HG03457 (cell line): ENCODE measurements at regions not wholly inside any gene's neighbourhood (a gene's known extent, or its start where the extent isn't known, plus 50 kb on each side); places are given as distances from the start of the nearest gene placed in this dataset.

Experiments used
- ATAC-seq: cut with Tn5 transposase; IDR thresholded peaks from one replicate; pipeline ENCODE4 v1.9.1; 2021; ENCODE audit warnings: moderate number of reproducible peaks; ENCODE audit not compliant: unreplicated experiment

GRCh38 chr12:97173688-97174410 is 266.8 kb downstream of the NEDD1 start:
- ATAC-seq = no peak

- no peak for ATAC-seq
These were observed 270.4 kb downstream of the NEDD1 start for GRCh38 chr12:97177481-97177880.

DNA sequence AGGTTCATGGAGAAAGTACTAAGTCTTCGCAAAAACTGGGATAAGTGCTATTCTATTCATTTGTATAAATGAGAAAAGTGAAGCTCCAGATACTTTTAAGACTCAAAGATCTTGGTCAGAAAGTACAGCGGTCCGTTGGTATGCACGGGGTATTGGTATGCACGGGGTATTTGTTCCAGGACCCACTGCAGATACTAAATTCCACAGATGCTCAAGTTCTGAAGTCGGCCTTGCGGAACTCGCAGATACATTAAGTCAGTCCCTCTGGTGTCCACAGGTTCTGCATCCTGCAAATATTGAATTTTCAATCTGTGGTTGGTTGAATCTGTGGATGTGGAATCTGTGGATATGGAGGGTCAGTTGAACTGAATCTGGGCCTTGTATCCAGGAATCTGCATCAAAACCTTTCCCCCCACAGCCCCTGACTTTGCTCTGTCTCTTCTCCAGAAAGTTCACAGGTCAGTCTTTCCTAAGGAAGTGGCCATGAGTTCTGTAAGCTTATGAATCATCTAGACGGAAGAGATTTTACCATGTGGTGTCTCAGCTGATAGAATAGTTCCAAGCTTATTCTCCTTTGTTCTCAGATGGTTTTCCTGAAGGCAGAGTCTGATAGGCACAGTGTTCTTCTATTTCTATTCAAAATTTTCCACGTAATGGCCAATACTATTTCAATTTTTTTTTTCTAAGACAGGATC is 274.7 kb downstream of the NEDD1 start:
- ATAC-seq = no peak

- no peak for ATAC-seq
These were observed 275.7 kb downstream of the NEDD1 start for GRCh38 chr12:97182769-97183168.

- ATAC-seq = no peak
These were observed 277.2 kb downstream of the NEDD1 start for GRCh38 chr12:97184127-97184773.

DNA sequence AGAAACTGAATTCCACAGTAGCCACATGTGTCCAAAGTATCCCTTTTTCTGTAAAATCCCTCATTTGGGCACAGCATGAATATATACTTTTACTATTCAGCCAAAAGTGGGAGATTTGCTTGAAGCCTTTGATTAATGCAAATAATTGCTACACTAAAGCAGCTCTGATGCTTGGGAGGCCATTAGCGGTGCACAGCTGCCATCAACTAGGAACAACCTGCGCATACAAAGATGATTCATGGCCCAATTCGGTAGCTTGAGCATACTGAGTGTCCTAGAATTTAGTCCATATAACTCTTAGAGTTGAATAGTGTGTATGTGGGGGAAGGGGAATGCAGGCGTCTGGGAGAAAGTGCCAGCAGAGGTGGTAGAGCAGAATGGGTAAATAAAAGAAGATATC is 277.0 kb upstream of the RMST start:
- ATAC-seq = no peak

DNA sequence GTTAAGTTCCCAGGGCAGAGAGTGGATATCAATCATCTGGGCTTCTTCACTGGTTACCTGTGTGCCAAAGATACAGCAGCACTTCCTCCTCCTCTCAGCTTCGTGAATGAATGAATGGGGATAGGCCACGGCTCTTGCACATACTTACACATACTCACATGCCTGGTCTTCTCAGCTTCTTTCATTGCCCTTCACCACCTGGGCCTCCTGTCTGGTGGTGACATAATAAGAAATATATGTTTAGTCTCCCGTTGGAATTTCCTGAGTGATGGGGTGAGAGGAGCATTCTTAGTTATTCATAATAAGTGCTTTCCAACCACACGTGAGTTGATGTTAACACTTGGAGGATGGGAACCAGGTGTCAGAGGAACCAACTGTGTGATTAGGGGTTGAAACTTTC is 268.1 kb upstream of the RMST start:
- no peak for ATAC-seq

DNA sequence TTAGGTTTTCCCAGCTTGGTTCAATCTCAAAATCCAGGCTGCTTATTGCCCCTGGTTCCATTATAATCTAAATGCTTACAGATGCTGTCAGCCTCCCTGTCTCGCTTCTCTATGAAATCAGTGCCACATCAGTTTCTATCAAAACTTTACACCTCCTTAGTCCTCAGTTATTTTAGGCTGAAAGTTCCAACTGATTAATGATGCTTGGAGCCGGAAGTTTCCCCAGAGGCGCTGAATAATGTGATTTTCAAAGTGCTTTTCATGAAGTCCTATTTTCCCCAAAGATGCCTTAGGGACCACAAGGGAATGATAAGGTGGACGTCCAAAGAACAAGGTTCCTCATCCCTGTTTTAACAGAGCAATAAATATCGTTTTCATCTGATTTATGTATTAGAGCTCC is 262.4 kb upstream of the RMST start:
- no peak for ATAC-seq

DNA sequence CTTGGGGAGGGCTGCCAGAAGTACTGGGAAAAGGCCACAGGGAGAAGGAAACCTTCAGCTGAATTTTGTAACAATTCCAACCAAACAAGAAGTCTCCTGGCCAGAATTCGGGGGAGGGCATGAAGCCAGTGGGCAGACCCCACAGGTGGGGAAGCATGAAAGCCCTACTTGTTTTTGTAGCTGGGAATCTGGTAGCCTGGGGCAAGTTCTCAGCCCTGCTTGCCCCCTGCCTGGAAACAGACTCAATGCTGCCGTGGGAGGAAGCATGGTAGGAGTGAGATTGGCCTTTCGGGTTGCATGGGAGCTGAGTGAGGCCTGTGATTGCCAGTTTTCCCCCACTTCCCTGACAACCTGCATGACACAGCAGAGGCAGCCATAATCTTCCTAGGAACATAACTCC is 259.2 kb upstream of the RMST start:
- no peak for ATAC-seq

DNA sequence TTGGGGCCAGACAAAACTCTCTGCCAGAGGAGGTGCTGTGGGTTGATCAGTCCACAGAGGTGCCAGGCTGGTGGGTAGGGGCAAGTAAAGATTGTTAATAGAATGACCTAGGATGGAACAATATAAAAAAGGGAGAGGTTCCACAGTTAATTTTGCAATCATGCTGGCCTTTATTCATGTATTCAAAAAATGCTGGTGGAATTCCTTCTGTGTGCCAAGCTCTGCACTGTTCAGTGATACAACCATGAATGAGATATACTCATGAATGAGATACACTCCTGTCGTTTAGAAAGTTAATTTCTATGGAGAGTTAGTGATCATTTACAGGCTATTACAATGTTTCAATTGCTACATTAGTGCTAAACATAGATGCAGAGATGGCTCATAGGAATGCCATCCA is 252.6 kb upstream of the RMST start:
- no peak for ATAC-seq

DNA sequence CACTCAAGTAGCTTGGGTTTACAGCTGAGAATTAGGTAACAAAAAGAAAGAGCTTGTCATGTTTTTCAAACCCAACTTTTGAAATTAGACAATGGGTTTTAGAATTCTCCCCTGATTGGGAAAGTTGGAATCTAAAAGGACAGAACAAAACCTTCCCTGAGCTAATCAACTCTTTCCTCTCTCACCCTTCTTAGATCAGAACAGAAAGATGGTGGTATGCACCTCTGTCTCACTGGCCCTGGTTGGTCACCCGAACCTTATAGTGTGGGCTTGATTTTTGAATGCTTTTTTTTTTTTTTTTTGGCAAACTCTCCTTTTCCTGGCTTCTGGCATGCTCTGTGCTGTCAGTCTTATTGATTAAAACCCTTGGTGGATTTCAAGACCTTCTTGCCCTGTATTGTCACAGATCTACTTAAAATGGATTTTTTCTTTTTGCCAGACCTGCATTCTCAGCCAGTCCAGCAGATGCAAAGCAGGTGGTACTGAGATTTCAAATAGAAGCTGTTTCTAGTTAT is 251.1 kb upstream of the RMST start:
- ATAC-seq = no peak

DNA sequence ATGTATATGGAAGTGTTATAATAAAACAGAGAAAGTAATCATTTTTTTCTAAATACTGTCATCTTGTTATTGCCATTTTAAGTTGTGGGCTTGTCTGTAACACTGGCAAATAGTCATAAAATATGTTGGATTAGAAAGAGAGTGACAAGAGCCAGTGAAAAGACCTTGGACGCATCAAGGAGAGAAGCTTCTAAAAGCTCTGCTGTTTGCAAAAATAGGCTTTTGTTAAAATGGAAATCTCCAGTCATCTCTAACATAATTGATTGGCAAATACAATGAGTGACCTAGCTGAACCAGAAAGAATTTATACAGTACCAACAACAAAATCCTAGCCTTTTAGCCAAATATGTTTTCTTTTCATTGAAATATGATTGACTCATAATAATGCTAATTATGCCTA is 245.8 kb upstream of the RMST start:
- ATAC-seq = no peak

GRCh38 chr12:97222391-97222790 is 240.2 kb upstream of the RMST start:
- ATAC-seq = no peak

- no peak for ATAC-seq
These were observed 239.2 kb upstream of the RMST start for GRCh38 chr12:97223419-97223818.

DNA sequence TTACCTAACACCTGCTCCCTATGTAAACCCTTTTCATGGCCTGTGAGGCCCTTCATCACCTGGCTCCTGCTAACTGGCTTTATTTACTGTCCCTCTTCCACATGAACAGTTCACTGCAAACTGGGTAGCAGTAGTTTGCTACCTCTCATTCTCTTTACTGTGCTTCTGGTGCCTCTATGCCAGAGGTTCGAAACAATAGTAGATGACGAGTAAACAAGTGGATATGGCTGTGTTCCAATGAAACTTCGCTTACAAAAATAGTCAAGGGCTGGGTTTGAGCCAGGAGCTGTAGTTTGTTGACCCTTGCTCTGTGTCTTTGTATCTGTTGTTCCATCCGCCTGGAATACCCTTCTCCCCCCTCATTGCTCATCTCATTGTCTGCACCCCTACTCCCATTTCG is 233.6 kb upstream of the RMST start:
- no peak for ATAC-seq

GRCh38 chr12:97235102-97235501 is 227.5 kb upstream of the RMST start:
- ATAC-seq = no peak

DNA sequence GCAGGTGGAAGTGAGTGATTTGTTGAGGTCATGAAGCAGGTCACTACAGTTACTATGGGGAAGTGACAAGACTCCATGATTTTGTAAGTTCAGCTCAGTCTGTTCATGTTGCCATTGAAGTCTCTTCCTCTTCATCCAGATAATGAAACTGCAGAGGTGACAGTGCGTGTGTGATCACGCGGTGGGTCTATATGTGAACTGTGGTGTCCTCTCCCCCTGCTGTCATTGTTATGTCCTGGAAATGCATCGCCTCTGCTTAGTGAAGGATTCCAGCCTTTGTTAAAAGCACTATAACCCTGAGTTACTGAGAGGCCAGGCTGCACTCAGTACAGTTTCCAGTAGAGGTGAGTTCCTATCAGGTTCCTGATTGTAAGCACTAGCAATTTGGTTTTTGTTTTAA is 216.2 kb upstream of the RMST start:
- ATAC-seq = no peak

GRCh38 chr12:97250483-97250882 is 212.1 kb upstream of the RMST start:
- no peak for ATAC-seq

DNA sequence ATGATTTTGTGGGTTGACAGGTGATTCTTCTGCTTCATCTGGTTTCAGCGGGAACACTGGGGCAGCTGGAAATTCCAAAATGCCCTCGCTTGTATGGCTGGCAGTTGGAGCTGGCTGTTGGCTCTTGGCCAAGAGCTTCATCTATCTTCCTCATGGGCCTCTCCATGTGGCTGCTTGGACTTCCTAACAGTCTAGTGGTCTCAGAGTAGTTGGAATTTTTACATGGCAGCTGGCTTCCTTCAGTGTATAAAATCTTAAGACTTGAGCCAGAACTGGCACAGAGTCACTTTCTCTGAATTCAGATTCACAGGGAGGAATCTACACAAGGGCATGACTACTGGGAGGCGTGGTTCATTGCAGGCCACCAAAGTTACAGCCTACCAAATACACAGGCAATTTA is 204.9 kb upstream of the RMST start:
- ATAC-seq = no peak

DNA sequence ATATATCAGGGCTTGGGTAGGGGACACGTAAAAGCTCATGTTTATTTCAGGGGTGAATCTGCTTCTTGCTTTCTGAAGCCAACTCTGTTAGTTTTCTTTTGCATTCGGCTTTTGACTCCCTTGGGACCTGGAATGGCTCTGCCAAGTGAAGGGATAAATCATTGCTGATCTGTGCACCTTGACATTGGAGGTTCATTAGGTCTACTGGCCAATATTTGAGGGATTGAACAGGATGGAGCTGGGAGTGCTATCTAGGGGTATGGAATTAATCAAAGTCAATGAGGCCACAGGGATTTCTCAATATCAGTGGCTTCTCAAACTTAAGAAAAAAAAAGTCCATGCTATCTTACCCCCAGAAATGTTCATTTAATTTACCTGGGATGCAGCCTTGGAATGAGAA is 203.5 kb upstream of the RMST start:
- ATAC-seq = no peak

GRCh38 chr12:97260786-97261185 is 201.8 kb upstream of the RMST start:
- no peak for ATAC-seq

DNA sequence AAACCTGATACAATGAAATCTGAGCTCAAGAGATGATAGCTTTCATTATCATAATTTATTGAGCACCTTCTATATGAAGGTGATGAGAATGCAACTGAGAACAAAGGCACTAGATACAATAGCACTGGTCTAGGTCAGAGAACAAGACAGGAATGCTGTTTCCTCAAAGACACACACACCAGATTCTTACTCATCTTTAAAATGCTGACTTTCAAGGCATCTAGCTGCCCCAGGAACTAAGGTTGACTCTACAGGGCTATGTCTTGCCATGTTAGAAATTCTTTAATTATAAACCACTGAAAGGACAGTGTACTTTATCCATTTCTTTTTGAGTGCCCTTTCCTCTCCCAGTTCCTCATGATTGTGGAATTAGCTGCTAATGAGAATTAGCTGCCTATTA is 195.4 kb upstream of the RMST start:
- no peak for ATAC-seq
